H9 (cell line): ENCODE measurements at regions not wholly inside any gene's neighbourhood (a gene's known extent, or its start where the extent isn't known, plus 50 kb on each side); places are given as distances from the start of the nearest gene placed in this dataset.
"Not testable (repeated sequence)": the region's sequence is repeated elsewhere in the genome, so short reads cannot be mapped to it uniquely, and the experiment has no call there.

Experiments used
- DNase-seq: peaks from one replicate; pipeline ENCODE4 v3.0.0-alpha.2; 2017
- H2AFZ ChIP-seq: one replicate; pipeline ENCODE4 v1.6.1; 2013; ENCODE audit warnings: mild to moderate bottlenecking, low read length, control low read depth, moderate library complexity
- H2AK5ac ChIP-seq: 2 replicates; pipeline ENCODE4 v1.6.1; 2013; ENCODE audit warnings: low read length, control low read depth, mixed read lengths; ENCODE audit not compliant: insufficient read length
- H2BK120ac ChIP-seq: one replicate; pipeline ENCODE4 v1.6.1; 2013; ENCODE audit warnings: low read depth, mild to moderate bottlenecking, low read length, control low read depth, inconsistent platforms; ENCODE audit not compliant: poor library complexity, severe bottlenecking
- H2BK12ac ChIP-seq: 2 replicates; pipeline ENCODE4 v1.6.1; 2013; ENCODE audit warnings: low read length, control low read depth, mixed read lengths, low read depth; ENCODE audit not compliant: insufficient read length
- H2BK15ac ChIP-seq: 2 replicates; pipeline ENCODE4 v1.6.1; 2013; ENCODE audit warnings: low read depth, low read length, control low read depth
- H2BK20ac ChIP-seq: one replicate; pipeline ENCODE4 v1.6.1; 2013; ENCODE audit warnings: low read depth, mild to moderate bottlenecking, low read length, control low read depth, inconsistent platforms; ENCODE audit not compliant: poor library complexity, severe bottlenecking
- H2BK5ac ChIP-seq: 2 replicates; pipeline ENCODE4 v1.6.1; 2013; ENCODE audit warnings: low read length, control low read depth, mixed read lengths; ENCODE audit not compliant: insufficient read length
- H3K14ac ChIP-seq: 2 replicates; pipeline ENCODE4 v1.6.1; 2013; ENCODE audit warnings: low read length, control low read depth; ENCODE audit not compliant: insufficient read depth
- H3K18ac ChIP-seq: 2 replicates; pipeline ENCODE4 v1.6.1; 2013; ENCODE audit warnings: low read depth, mild to moderate bottlenecking, mixed read lengths, low read length, control low read depth; ENCODE audit not compliant: insufficient read length
- H3K23ac ChIP-seq: 2 replicates; pipeline ENCODE4 v1.6.1; 2013; ENCODE audit warnings: low read length, control low read depth, mixed read lengths, low read depth; ENCODE audit not compliant: insufficient read length
- H3K23me2 ChIP-seq: 2 replicates; pipeline ENCODE4 v1.6.1; 2013; ENCODE audit warnings: low read depth, mild to moderate bottlenecking, mixed read lengths, low read length, control low read depth; ENCODE audit not compliant: insufficient read length, poor library complexity, severe bottlenecking
- H3K27ac ChIP-seq: 2 replicates; pipeline ENCODE4 v1.5.1; 2013; ENCODE audit warnings: low read length, control low read depth, mixed read lengths, low read depth; ENCODE audit not compliant: insufficient read length
- H3K27me3 ChIP-seq: 2 replicates; pipeline ENCODE4 v1.6.1; 2013; ENCODE audit warnings: low read length, control low read depth, inconsistent platforms; ENCODE audit not compliant: insufficient read depth
- H3K4ac ChIP-seq: 2 replicates; pipeline ENCODE4 v1.6.1; 2013; ENCODE audit warnings: low read depth, mild to moderate bottlenecking, control low read depth, inconsistent platforms, low read length, moderate library complexity
- H3K4me1 ChIP-seq: 2 replicates; pipeline ENCODE4 v1.6.1; 2013; ENCODE audit warnings: low read length, control low read depth, inconsistent platforms; ENCODE audit not compliant: insufficient read depth
- H3K4me2 ChIP-seq: 2 replicates; pipeline ENCODE4 v1.6.1; 2013; ENCODE audit warnings: low read length, control low read depth, mixed read lengths; ENCODE audit not compliant: insufficient read length, insufficient read depth
- H3K56ac ChIP-seq: 2 replicates; pipeline ENCODE4 v1.6.1; 2013; ENCODE audit warnings: low read depth, mild to moderate bottlenecking, mixed read lengths, low read length, control low read depth; ENCODE audit not compliant: insufficient read length
- H3K79me1 ChIP-seq: 2 replicates; pipeline ENCODE4 v1.6.1; 2013; ENCODE audit warnings: low read depth, mild to moderate bottlenecking, moderate library complexity, low read length, control low read depth, inconsistent platforms; ENCODE audit not compliant: insufficient read depth, poor library complexity, severe bottlenecking
- H3K79me2 ChIP-seq: 2 replicates; pipeline ENCODE4 v1.6.1; 2013; ENCODE audit warnings: low read length, control low read depth, inconsistent platforms; ENCODE audit not compliant: insufficient read depth
- H3K9ac ChIP-seq: 2 replicates; pipeline ENCODE4 v1.6.1; 2013; ENCODE audit warnings: low read length, control low read depth, mixed read lengths; ENCODE audit not compliant: insufficient read length; ENCODE audit errors: extremely low read depth
- H3K9me3 ChIP-seq: one replicate; pipeline ENCODE4 v1.6.1; 2013; ENCODE audit warnings: low read depth, low read length, inconsistent platforms; ENCODE audit not compliant: control insufficient read depth
- H3T11ph ChIP-seq: one replicate; pipeline ENCODE4 v1.6.1; 2013; ENCODE audit warnings: mild to moderate bottlenecking, low read length, control low read depth, inconsistent platforms
- H4K20me1 ChIP-seq: one replicate; pipeline ENCODE4 v1.6.1; 2013; ENCODE audit not compliant: control insufficient read depth, insufficient read length, insufficient read depth
- H4K5ac ChIP-seq: 2 replicates; pipeline ENCODE4 v1.6.1; 2013; ENCODE audit warnings: low read depth, mild to moderate bottlenecking, mixed read lengths, low read length, control low read depth; ENCODE audit not compliant: insufficient read length
- H4K8ac ChIP-seq: replicated peaks from 2 replicates; pipeline ENCODE4 v1.6.1; 2013; ENCODE audit warnings: low read length, control low read depth, mixed read lengths, low read depth; ENCODE audit not compliant: insufficient read length
- H4K91ac ChIP-seq: 2 replicates; pipeline ENCODE4 v1.6.1; 2013; ENCODE audit warnings: low read depth, mild to moderate bottlenecking, moderate library complexity, mixed read lengths, low read length, control low read depth; ENCODE audit not compliant: insufficient read length
- H3K27ac Mint-ChIP-seq, 3 experiments: 2 replicates in 2 of 3; 3 replicates in 1 of 3; pipeline ENCODE4 v1.8.0; 2020 to 2021; ENCODE audit warnings: mixed read lengths in 3 of 3, mild to moderate bottlenecking in 1 of 3, moderate library complexity in 1 of 3
- H3K27me3 Mint-ChIP-seq: 2 replicates; pipeline ENCODE4 v1.8.0; 2021; ENCODE audit warnings: low read depth, mild to moderate bottlenecking, moderate library complexity, mixed read lengths
- H3K36me3 Mint-ChIP-seq, 3 experiments: 2 replicates in 2 of 3; 3 replicates in 1 of 3; pipeline ENCODE4 v1.8.0; 2020 to 2021; ENCODE audit warnings: low read depth in 3 of 3, mixed read lengths in 3 of 3; ENCODE audit not compliant: insufficient read depth in 1 of 3
- H3K4me1 Mint-ChIP-seq, 2 experiments: 2 replicates each; pipeline ENCODE4 v1.8.0; 2020; ENCODE audit warnings: mixed read lengths in 2 of 2
- H3K4me3 Mint-ChIP-seq, 2 experiments: 2 replicates in 1 of 2; 3 replicates in 1 of 2; pipeline ENCODE4 v1.8.0; 2020 to 2021; ENCODE audit warnings: mild to moderate bottlenecking in 2 of 2, mixed read lengths in 2 of 2, moderate library complexity in 1 of 2
- H3K9me3 Mint-ChIP-seq, 2 experiments: 2 replicates in 1 of 2; 3 replicates in 1 of 2; pipeline ENCODE4 v1.8.0; 2020; ENCODE audit warnings: mild to moderate bottlenecking in 2 of 2, mixed read lengths in 2 of 2, moderate library complexity in 1 of 2
- WGBS: extraction: QIAGEN DNeasy Blood & Tissue Kit; methylation state at CpG from one replicate; pipeline ENCODE4 v1.1.7; 2013; ENCODE audit warnings: missing lambda C conversion rate, low lambda C conversion rate, mixed read lengths; ENCODE audit not compliant: insufficient read length; ENCODE audit errors: extremely low coverage; 5-methylcytosine and 5-hydroxymethylcytosine counted together
- TF ChIP-seq, protein P1 (sequence below): fragments of 200-600 bp; sonication (generic); conservative IDR thresholded peaks from 3 replicates; pipeline ENCODE4 v1.8.0; 2021; ENCODE audit warnings: antibody characterized with exemption, mild to moderate bottlenecking

DNA sequence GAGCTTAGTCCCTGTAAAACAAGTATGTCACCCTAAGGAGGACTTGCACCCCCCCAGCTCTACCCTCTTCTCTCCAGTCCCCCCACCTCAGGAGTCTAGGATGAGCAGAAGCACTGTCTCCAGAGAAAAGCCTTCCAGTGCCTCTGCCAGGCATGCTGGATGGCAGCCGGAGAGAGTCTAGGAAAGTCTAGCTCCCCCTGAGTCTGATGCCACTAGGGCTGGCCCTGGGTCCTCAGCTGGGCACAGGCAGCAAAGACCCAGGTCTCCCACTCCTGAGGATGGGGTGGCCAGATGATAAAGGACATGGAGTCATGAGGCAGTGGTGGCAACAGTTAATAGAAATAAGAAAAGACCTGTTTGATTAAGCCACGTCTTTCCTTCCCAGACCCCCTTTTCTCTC, 225.6 kb downstream of the CYP26B1 start:
- DNase-seq, result peak; percentile 17
- no peak overlapping the region for H4K91ac ChIP-seq
- H2BK5ac ChIP-seq, result no peak overlapping the region
- H3K79me1 ChIP-seq, result no peaks in the 10 kb centered on the region
- H3K4me2 ChIP-seq, result no peak overlapping the region
- Mint-ChIP-seq H3K27ac (no peak overlapping the region), H3K4me1 (no peaks in the 10 kb centered on the region), H3K36me3 (peaks cover 0 to 4% (median 0%) of the 10 kb centered on the region in 3 experiments; a peak in 1 of 7 replicates), H3K4me3 (no peak overlapping the region), H3K27me3 (peaks cover 11% of the 10 kb centered on the region), H3K9me3 (peaks cover 12 to 16% of the 10 kb centered on the region in 2 experiments)
- no peak overlapping the region for H3K4ac ChIP-seq
- no peak overlapping the region for H3K9ac ChIP-seq
- no CpG with 5 or more reads among the region's 2 CpGs for WGBS
- H3K56ac ChIP-seq, result no peak overlapping the region
- no peak overlapping the region for H2BK12ac ChIP-seq
- H3K27me3 ChIP-seq, result no peaks in the 10 kb centered on the region
- H3K14ac ChIP-seq, result no peak overlapping the region
- H3K23me2 ChIP-seq, result no peaks in the 10 kb centered on the region
- H2AK5ac ChIP-seq, result no peak overlapping the region
- H4K20me1 ChIP-seq, result no peaks in the 10 kb centered on the region
- H2BK20ac ChIP-seq, result no peak overlapping the region
- no peak overlapping the region for H2BK120ac ChIP-seq
- no peaks in the 10 kb centered on the region for H3K79me2 ChIP-seq
- H3K4me1 ChIP-seq, result no peaks in the 10 kb centered on the region
- H2AFZ ChIP-seq, result no peak overlapping the region
- no peak overlapping the region for H3K23ac ChIP-seq
- H4K5ac ChIP-seq, result no peak overlapping the region
- H2BK15ac ChIP-seq, result no peak overlapping the region
- no peak overlapping the region for H4K8ac ChIP-seq
- no peak overlapping the region for H3K18ac ChIP-seq
- no peak overlapping the region for H3T11ph ChIP-seq
- H3K27ac ChIP-seq, result no peak overlapping the region
- no peaks in the 10 kb centered on the region for H3K9me3 ChIP-seq
- TF ChIP-seq, protein P1, sequence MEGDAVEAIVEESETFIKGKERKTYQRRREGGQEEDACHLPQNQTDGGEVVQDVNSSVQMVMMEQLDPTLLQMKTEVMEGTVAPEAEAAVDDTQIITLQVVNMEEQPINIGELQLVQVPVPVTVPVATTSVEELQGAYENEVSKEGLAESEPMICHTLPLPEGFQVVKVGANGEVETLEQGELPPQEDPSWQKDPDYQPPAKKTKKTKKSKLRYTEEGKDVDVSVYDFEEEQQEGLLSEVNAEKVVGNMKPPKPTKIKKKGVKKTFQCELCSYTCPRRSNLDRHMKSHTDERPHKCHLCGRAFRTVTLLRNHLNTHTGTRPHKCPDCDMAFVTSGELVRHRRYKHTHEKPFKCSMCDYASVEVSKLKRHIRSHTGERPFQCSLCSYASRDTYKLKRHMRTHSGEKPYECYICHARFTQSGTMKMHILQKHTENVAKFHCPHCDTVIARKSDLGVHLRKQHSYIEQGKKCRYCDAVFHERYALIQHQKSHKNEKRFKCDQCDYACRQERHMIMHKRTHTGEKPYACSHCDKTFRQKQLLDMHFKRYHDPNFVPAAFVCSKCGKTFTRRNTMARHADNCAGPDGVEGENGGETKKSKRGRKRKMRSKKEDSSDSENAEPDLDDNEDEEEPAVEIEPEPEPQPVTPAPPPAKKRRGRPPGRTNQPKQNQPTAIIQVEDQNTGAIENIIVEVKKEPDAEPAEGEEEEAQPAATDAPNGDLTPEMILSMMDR, result no peak

DNA sequence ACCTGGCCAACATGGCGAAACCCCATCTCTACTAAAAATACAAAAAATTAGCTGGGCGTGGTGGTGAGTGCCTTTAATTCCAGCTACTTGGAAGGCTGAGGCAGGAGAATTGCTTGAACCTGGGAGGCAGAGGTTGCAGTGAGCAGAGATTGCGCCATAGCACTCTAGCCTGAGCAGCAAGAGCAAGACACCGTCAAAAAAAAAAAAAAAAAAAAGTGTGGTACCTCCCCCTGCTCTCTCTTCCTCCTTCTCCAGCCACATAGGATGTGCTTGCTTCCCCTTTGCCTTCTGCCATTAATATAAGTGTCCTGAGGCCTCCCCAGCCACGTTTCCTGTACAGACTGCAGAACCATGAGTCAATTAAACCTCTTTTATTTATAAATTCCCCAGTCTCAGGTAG, 226.8 kb downstream of the CYP26B1 start:
- not testable (repeated sequence) for H3K9ac ChIP-seq, H3K27ac ChIP-seq, H3K18ac ChIP-seq, H3K9me3 ChIP-seq, H2AFZ ChIP-seq, H3K14ac ChIP-seq, H3K23me2 ChIP-seq, H3K27me3 ChIP-seq, H2BK12ac ChIP-seq, H4K5ac ChIP-seq, H4K91ac ChIP-seq, H3T11ph ChIP-seq, H3K36me3 Mint-ChIP-seq, H2BK120ac ChIP-seq, H3K23ac ChIP-seq, H3K27ac Mint-ChIP-seq, H2AK5ac ChIP-seq, H3K79me2 ChIP-seq, H3K27me3 Mint-ChIP-seq, H2BK20ac ChIP-seq, H4K8ac ChIP-seq, H3K4me3 Mint-ChIP-seq, H3K4me2 ChIP-seq, H3K4me1 Mint-ChIP-seq, H3K4me1 ChIP-seq, DNase-seq, H4K20me1 ChIP-seq, H3K56ac ChIP-seq, H3K79me1 ChIP-seq, H3K4ac ChIP-seq, H2BK5ac ChIP-seq, H2BK15ac ChIP-seq
- peaks cover 12 to 18% of the 10 kb centered on the region in 2 experiments for H3K9me3 Mint-ChIP-seq
- no CpG with 5 or more reads among the region's 5 CpGs for WGBS
